ENCODE measurements at regions not wholly inside any gene's neighbourhood (a gene's known extent, or its start where the extent isn't known, plus 50 kb on each side); places are given as distances from the start of the nearest gene placed in this dataset.
"Not testable (repeated sequence)": the region's sequence is repeated elsewhere in the genome, so short reads cannot be mapped to it uniquely, and the experiment has no call there.

- TF ChIP-seq ZNF274 (IDR thresholded peaks at IDR 0.05; ENCODE audit: low read depth, low read length); SUZ12 (IDR thresholded peaks at IDR 0.05; ENCODE audit: extremely low read depth, insufficient read depth, insufficient read length): not testable (repeated sequence)
Observed at GRCh38 chr2:131758941-131759340, 231.3 kb downstream of the CCDC74A start.

Measured in NT2/D1 (cell line).